ENCODE measurements at regions not wholly inside any gene's neighbourhood (a gene's known extent, or its start where the extent isn't known, plus 50 kb on each side); places are given as distances from the start of the nearest gene placed in this dataset.

DNA sequence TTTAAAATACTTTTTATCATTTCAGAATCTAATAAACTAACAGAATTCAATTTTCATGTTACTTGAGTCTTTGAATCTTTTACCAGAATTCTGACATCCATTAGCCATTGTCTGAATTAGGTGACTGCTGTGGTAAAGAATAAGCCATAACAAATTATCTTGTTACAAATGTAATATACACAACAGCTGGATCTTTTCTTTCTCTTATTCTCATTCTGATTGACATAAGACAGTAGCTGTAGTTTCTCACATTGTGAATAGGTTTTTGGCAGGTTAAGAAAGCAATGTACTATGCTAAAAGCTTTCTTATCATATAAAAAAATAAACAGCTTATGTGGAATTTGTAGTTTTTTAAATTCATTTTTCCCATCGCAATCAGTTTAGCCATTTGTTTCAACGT is 734.0 kb upstream of the PCDH9 start:
- TF ChIP-seq EZH2 (IDR thresholded peaks at IDR 0.05; ENCODE audit: insufficient read depth, poor library complexity, severe bottlenecking), result no peak
- no peak for TF ChIP-seq EZH2phosphoT487 (IDR thresholded peaks at IDR 0.05; ENCODE audit: insufficient read depth, low read depth)

Data from GM23248 (cell line).